Type B pancreatic cell (in vitro differentiated cells): ENCODE measurements at regions not wholly inside any gene's neighbourhood (a gene's known extent, or its start where the extent isn't known, plus 50 kb on each side); places are given as distances from the start of the nearest gene placed in this dataset.

ENCODE experiments used
- DNase-seq: peaks from one replicate; pipeline ENCODE4 v3.0.0; 2021; ENCODE audit warnings: mixed read lengths; ENCODE audit not compliant: unreplicated experiment; ENCODE audit errors: extremely low spot score
- H3K27ac Mint-ChIP-seq: 2 replicates; pipeline ENCODE4 v1.8.0; 2021; ENCODE audit warnings: mild to moderate bottlenecking, mixed read lengths
- H3K27me3 Mint-ChIP-seq: 2 replicates; pipeline ENCODE4 v1.8.0; 2021; ENCODE audit warnings: mixed read lengths
- H3K36me3 Mint-ChIP-seq: 2 replicates; pipeline ENCODE4 v1.8.0; 2021; ENCODE audit warnings: mixed read lengths
- H3K4me1 Mint-ChIP-seq: one replicate; pipeline ENCODE4 v1.8.0; 2021; ENCODE audit warnings: mixed read lengths; ENCODE audit not compliant: unreplicated experiment
- H3K4me3 Mint-ChIP-seq: 2 replicates; pipeline ENCODE4 v1.8.0; 2021; ENCODE audit warnings: mild to moderate bottlenecking, mixed read lengths
- H3K9me3 Mint-ChIP-seq: 2 replicates; pipeline ENCODE4 v1.8.0; 2021; ENCODE audit warnings: mixed read lengths
- TF ChIP-seq, protein P1 (sequence below): fragments of 200-600 bp; sonication (generic); conservative IDR thresholded peaks from 2 replicates; pipeline ENCODE4 v1.5.0; 2021; ENCODE audit warnings: antibody characterized with exemption, mild to moderate bottlenecking

DNA sequence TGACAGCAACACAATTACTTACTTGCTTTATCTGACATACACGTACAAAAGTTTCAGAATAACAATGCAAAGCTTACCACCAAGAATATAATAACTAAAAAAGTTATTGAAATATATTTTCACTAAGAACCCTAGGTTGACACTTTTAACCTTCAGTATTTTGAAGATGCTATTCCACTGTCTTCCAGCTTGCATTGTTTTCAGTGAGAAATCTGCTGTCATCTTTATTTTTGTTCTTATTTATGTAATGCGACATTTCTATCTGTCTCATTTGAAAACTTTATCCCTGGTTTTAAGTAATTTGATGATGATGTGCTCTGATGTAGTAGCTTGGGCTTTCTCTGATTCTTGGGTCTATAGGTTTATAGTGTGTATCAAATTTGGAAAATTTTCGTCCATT lies 165.0 kb upstream of the SMIM21 start:
- no peak overlapping the region for H3K27ac Mint-ChIP-seq
- peaks cover 18% of the 10 kb centered on the region for H3K9me3 Mint-ChIP-seq
- DNase-seq = no peak
- H3K27me3 Mint-ChIP-seq = no peaks in the 10 kb centered on the region
- no peak overlapping the region for H3K4me3 Mint-ChIP-seq
- no peaks in the 10 kb centered on the region for H3K36me3 Mint-ChIP-seq
- TF ChIP-seq, protein P1, sequence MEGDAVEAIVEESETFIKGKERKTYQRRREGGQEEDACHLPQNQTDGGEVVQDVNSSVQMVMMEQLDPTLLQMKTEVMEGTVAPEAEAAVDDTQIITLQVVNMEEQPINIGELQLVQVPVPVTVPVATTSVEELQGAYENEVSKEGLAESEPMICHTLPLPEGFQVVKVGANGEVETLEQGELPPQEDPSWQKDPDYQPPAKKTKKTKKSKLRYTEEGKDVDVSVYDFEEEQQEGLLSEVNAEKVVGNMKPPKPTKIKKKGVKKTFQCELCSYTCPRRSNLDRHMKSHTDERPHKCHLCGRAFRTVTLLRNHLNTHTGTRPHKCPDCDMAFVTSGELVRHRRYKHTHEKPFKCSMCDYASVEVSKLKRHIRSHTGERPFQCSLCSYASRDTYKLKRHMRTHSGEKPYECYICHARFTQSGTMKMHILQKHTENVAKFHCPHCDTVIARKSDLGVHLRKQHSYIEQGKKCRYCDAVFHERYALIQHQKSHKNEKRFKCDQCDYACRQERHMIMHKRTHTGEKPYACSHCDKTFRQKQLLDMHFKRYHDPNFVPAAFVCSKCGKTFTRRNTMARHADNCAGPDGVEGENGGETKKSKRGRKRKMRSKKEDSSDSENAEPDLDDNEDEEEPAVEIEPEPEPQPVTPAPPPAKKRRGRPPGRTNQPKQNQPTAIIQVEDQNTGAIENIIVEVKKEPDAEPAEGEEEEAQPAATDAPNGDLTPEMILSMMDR = no peak
- no peaks in the 10 kb centered on the region for H3K4me1 Mint-ChIP-seq

DNA sequence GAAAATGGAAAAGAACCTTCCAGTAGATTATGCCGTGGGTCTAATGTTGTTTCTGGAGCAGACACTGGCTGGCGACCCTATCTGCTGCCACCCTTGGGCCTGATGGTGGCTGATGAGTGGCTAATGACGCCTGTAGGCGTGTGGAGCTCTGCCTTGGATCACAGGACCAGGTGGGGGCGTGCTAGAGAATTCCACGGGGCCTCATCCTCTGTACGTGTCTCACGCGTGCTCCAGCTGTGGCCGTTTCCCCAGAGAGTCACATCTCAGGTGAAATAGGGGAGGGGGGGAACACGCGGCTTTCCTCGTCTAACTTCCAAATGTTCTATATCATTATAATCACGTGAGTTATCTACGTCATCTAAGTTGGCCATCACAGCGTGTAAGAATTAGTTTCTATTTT lies 160.9 kb upstream of the SMIM21 start:
- peaks cover 13% of the 10 kb centered on the region for H3K9me3 Mint-ChIP-seq
- no peak overlapping the region for H3K4me3 Mint-ChIP-seq
- no peak overlapping the region for H3K27ac Mint-ChIP-seq
- TF ChIP-seq, protein P1 = no peak
- no peaks in the 10 kb centered on the region for H3K27me3 Mint-ChIP-seq
- DNase-seq = no peak
- no peaks in the 10 kb centered on the region for H3K4me1 Mint-ChIP-seq
- no peaks in the 10 kb centered on the region for H3K36me3 Mint-ChIP-seq

DNA sequence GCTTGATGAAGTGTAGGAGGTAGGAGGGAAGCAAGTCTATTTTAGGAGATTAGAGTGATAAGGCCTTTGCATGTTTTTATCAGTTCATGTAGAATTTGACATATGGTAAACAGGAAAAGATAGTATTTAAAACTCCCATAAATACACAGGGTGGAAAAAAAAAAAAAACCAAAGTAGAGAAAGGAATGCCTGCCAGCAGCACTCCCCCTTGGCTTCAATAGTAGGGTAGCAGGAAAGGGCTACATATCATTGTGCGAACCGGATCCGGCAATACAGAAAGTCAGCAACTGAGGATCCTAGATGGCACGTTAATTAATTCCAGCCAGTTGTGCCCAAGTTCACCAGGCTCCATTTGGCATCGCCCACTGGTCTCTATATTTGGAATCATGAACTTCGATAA lies 159.6 kb upstream of the SMIM21 start:
- no peak overlapping the region for H3K27ac Mint-ChIP-seq
- H3K36me3 Mint-ChIP-seq = no peaks in the 10 kb centered on the region
- H3K9me3 Mint-ChIP-seq = peaks cover 7% of the 10 kb centered on the region
- no peaks in the 10 kb centered on the region for H3K4me1 Mint-ChIP-seq
- H3K4me3 Mint-ChIP-seq = no peak overlapping the region
- no peaks in the 10 kb centered on the region for H3K27me3 Mint-ChIP-seq
- DNase-seq = no peak
- TF ChIP-seq, protein P1 = no peak

DNA sequence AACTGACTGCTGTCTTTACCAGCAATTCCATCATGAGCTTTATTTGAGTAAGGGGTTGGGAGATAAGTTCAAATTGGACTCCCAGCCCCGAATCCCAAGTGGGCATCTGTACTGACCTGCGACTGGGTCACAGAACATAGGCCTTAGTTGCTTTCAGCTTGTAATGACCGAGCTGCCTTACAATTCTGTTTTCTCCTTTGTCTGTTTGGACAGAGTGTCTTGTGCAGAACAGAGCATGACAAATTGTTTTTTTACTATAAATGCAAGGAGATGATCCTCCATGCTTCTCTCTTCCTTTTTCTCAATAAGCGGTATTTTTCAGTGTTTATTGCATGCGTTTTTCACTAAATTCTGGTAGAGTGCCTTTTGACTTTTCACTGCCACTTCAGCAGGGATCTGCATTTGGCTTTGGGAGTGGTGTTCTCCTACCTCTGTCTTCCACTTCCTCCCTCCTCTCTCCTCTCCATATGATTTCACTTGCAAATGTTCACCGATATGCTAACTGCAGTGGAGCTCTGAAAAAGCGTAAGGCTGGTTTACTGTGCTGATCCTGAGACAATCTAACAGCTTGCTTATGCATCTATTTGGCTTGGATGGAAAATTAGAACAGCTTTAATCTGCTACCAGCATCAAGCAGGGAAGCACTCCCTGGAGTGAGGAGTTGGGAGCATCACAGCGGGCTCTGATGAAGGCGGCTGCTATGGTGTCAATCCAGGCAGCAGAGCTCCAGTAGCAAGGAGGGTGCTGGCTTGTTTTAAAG lies 158.8 kb upstream of the SMIM21 start:
- no peaks in the 10 kb centered on the region for H3K4me1 Mint-ChIP-seq
- DNase-seq = no peak
- no peaks in the 10 kb centered on the region for H3K36me3 Mint-ChIP-seq
- no peak overlapping the region for H3K4me3 Mint-ChIP-seq
- H3K9me3 Mint-ChIP-seq = peaks cover 7% of the 10 kb centered on the region
- no peaks in the 10 kb centered on the region for H3K27me3 Mint-ChIP-seq
- H3K27ac Mint-ChIP-seq = no peak overlapping the region
- TF ChIP-seq, protein P1 = no peak

- Mint-ChIP-seq H3K4me3 (no peak overlapping the region), H3K9me3 (no peaks in the 10 kb centered on the region), H3K4me1 (no peaks in the 10 kb centered on the region), H3K36me3 (no peaks in the 10 kb centered on the region), H3K27ac (no peak overlapping the region), H3K27me3 (no peaks in the 10 kb centered on the region)
- DNase-seq = no peak
- TF ChIP-seq, protein P1 = no peak
These were observed 155.4 kb upstream of the SMIM21 start for GRCh38 chr18:75582940-75583339.
